Vagina (tissue), 2 donors: ENCODE measurements at regions not wholly inside any gene's neighbourhood (a gene's known extent, or its start where the extent isn't known, plus 50 kb on each side); places are given as distances from the start of the nearest gene placed in this dataset.

Experiments
- CTCF ChIP-seq, 3 experiments: fragments of 450-650 bp in 2 of 3; fragments of 200-600 bp in 1 of 3; sonication (generic) in 1 of 3; IDR thresholded peaks; one replicate each; pipeline ENCODE4 v1.5.1; 2017 to 2019; ENCODE audit warnings: antibody characterized with exemption in 3 of 3, mild to moderate bottlenecking in 2 of 3, moderate library complexity in 2 of 3
- POLR2AphosphoS5 ChIP-seq, 2 donors: sonication (generic); formaldehyde crosslinking; IDR thresholded peaks; one replicate each; pipeline ENCODE4 v1.9.0; 2017; ENCODE audit warnings: antibody characterized with exemption in 2 of 2, mild to moderate bottlenecking in 2 of 2, low read depth in 1 of 2; ENCODE audit not compliant: insufficient read depth in 1 of 2

- TF ChIP-seq CTCF (IDR thresholded peaks at IDR 0.05) (no peak), POLR2AphosphoS5 (IDR thresholded peaks at IDR 0.05; ENCODE audit: insufficient read depth in 1 of 2, low read depth in 1 of 2) (no peak)
These were observed 174.0 kb downstream of the MRPL14 start for GRCh38 chr6:43953256-43953655.
